NT2/D1 (cell line): ENCODE measurements at regions not wholly inside any gene's neighbourhood (a gene's known extent, or its start where the extent isn't known, plus 50 kb on each side); places are given as distances from the start of the nearest gene placed in this dataset.

Experiments used
- DNase-seq: peaks from one replicate; pipeline ENCODE4 v3.0.0-alpha.2; 2011; ENCODE audit warnings: low read depth, low spot score
- H3K27me3 ChIP-seq: 2 replicates; pipeline ENCODE4 v1.6.0; 2011; ENCODE audit warnings: mild to moderate bottlenecking; ENCODE audit not compliant: insufficient read length, insufficient read depth
- H3K36me3 ChIP-seq: 2 replicates; pipeline ENCODE4 v1.6.1; 2011; ENCODE audit warnings: mild to moderate bottlenecking, low read length, mixed read lengths; ENCODE audit not compliant: insufficient read depth, insufficient read length
- H3K4me1 ChIP-seq: 2 replicates; pipeline ENCODE4 v1.5.1; 2011; ENCODE audit not compliant: insufficient read depth, insufficient read length
- H3K4me3 ChIP-seq: 2 replicates; pipeline ENCODE4 v1.5.1; 2011; ENCODE audit warnings: low read depth; ENCODE audit not compliant: insufficient read length
- H3K9ac ChIP-seq: 2 replicates; pipeline ENCODE4 v1.6.0; 2011; ENCODE audit warnings: low read depth; ENCODE audit not compliant: insufficient read length
- H3K9me3 ChIP-seq: 2 replicates; pipeline ENCODE4 v1.5.1; 2011; ENCODE audit warnings: mild to moderate bottlenecking, low read length; ENCODE audit not compliant: insufficient read depth
- SUZ12 ChIP-seq: IDR thresholded peaks from 2 replicates; pipeline ENCODE4 v1.6.1; 2011; ENCODE audit not compliant: insufficient read length, insufficient read depth; ENCODE audit errors: extremely low read depth
- YY1 ChIP-seq: IDR thresholded peaks from 2 replicates; pipeline ENCODE4 v1.6.1; 2011; ENCODE audit not compliant: insufficient read length, insufficient read depth
- ZNF274 ChIP-seq: IDR thresholded peaks from 2 replicates; pipeline ENCODE4 v1.6.1; 2011; ENCODE audit warnings: mild to moderate bottlenecking, low read depth, low read length

GRCh38 chr13:82847595-82847994 lies 1034.7 kb downstream of the SLITRK1 start:
- no peaks in the 10 kb centered on the region for H3K4me1 ChIP-seq
- H3K9me3 ChIP-seq, result no peaks in the 10 kb centered on the region
- no peak overlapping the region for H3K4me3 ChIP-seq
- TF ChIP-seq YY1, result no peak
- no peak for TF ChIP-seq SUZ12
- no peak for TF ChIP-seq ZNF274
- no peak for DNase-seq
- no peaks in the 10 kb centered on the region for H3K27me3 ChIP-seq
- H3K9ac ChIP-seq, result no peak overlapping the region
- H3K36me3 ChIP-seq, result no peaks in the 10 kb centered on the region

GRCh38 chr13:82833923-82834322 lies 1048.4 kb downstream of the SLITRK1 start:
- H3K4me1 ChIP-seq, result no peaks in the 10 kb centered on the region
- no peaks in the 10 kb centered on the region for H3K27me3 ChIP-seq
- H3K9me3 ChIP-seq, result no peaks in the 10 kb centered on the region
- no peak for TF ChIP-seq SUZ12
- no peak for TF ChIP-seq YY1
- TF ChIP-seq ZNF274, result no peak
- no peak overlapping the region for H3K9ac ChIP-seq
- H3K4me3 ChIP-seq, result no peak overlapping the region
- H3K36me3 ChIP-seq, result no peaks in the 10 kb centered on the region
- no peak for DNase-seq

- DNase-seq, result no peak
- H3K9ac ChIP-seq, result no peak overlapping the region
Measured at GRCh38 chr13:82829040-82829439, 1053.2 kb downstream of the SLITRK1 start.

GRCh38 chr13:82827724-82828123 lies 1054.5 kb downstream of the SLITRK1 start:
- Histone ChIP-seq H3K4me3 (no peak overlapping the region), H3K4me1 (no peaks in the 10 kb centered on the region), H3K9me3 (no peaks in the 10 kb centered on the region), H3K27me3 (no peaks in the 10 kb centered on the region), H3K9ac (no peak overlapping the region), H3K36me3 (no peaks in the 10 kb centered on the region)
- TF ChIP-seq ZNF274 (no peak), YY1 (no peak), SUZ12 (no peak)
- DNase-seq, result no peak

More at GRCh38 chr13:82829040-82829439, 1053.2 kb downstream of the SLITRK1 start:
- no peaks in the 10 kb centered on the region for H3K9me3 ChIP-seq
- no peak overlapping the region for H3K4me3 ChIP-seq
- no peaks in the 10 kb centered on the region for H3K27me3 ChIP-seq
- H3K36me3 ChIP-seq, result no peaks in the 10 kb centered on the region
- H3K4me1 ChIP-seq, result no peaks in the 10 kb centered on the region
- no peak for TF ChIP-seq SUZ12
- TF ChIP-seq ZNF274, result no peak

- no peaks in the 10 kb centered on the region for H3K9me3 ChIP-seq
- no peaks in the 10 kb centered on the region for H3K4me1 ChIP-seq
- no peak for TF ChIP-seq SUZ12
- no peak for TF ChIP-seq YY1
- TF ChIP-seq ZNF274, result no peak
- H3K9ac ChIP-seq, result no peak overlapping the region
- DNase-seq, result no peak
- no peaks in the 10 kb centered on the region for H3K27me3 ChIP-seq
- H3K4me3 ChIP-seq, result no peak overlapping the region
- no peaks in the 10 kb centered on the region for H3K36me3 ChIP-seq
Measured at GRCh38 chr13:82822935-82823334, 1059.3 kb downstream of the SLITRK1 start.

GRCh38 chr13:82817133-82817532 lies 1065.1 kb downstream of the SLITRK1 start:
- no peaks in the 10 kb centered on the region for H3K36me3 ChIP-seq
- no peak for TF ChIP-seq ZNF274
- TF ChIP-seq YY1, result no peak
- no peak for TF ChIP-seq SUZ12
- H3K4me1 ChIP-seq, result no peaks in the 10 kb centered on the region
- no peaks in the 10 kb centered on the region for H3K9me3 ChIP-seq
- H3K9ac ChIP-seq, result no peak overlapping the region
- no peak for DNase-seq
- H3K27me3 ChIP-seq, result no peaks in the 10 kb centered on the region
- H3K4me3 ChIP-seq, result no peak overlapping the region

GRCh38 chr13:82815791-82816190 lies 1066.5 kb downstream of the SLITRK1 start:
- no peak overlapping the region for H3K4me3 ChIP-seq
- no peaks in the 10 kb centered on the region for H3K4me1 ChIP-seq
- no peak for DNase-seq
- H3K36me3 ChIP-seq, result no peaks in the 10 kb centered on the region
- TF ChIP-seq ZNF274 (no peak), SUZ12 (no peak), YY1 (no peak)
- no peaks in the 10 kb centered on the region for H3K9me3 ChIP-seq
- H3K27me3 ChIP-seq, result no peaks in the 10 kb centered on the region
- no peak overlapping the region for H3K9ac ChIP-seq

GRCh38 chr13:82803341-82803740 lies 1078.9 kb downstream of the SLITRK1 start:
- Histone ChIP-seq H3K9me3 (no peaks in the 10 kb centered on the region), H3K27me3 (no peaks in the 10 kb centered on the region), H3K36me3 (no peaks in the 10 kb centered on the region), H3K9ac (no peak overlapping the region), H3K4me1 (no peaks in the 10 kb centered on the region), H3K4me3 (no peak overlapping the region)
- no peak for TF ChIP-seq ZNF274
- no peak for TF ChIP-seq YY1
- no peak for TF ChIP-seq SUZ12
- no peak for DNase-seq
